Uterus (tissue), 3 donors: ENCODE measurements at regions not wholly inside any gene's neighbourhood (a gene's known extent, or its start where the extent isn't known, plus 50 kb on each side); places are given as distances from the start of the nearest gene placed in this dataset.
"Not testable (repeated sequence)": the region's sequence is repeated elsewhere in the genome, so short reads cannot be mapped to it uniquely, and the experiment has no call there.

Source experiments
- DNase-seq, 2 donors: peaks; one replicate each; pipeline ENCODE4 v3.0.0-alpha.2; 2019 to 2020
- H3K27ac ChIP-seq, 2 donors: fragments of 200-600 bp; sonication (generic); 1 replicate in 1 of 2; 2 replicates in 1 of 2; pipeline ENCODE4 v1.5.1; 2016 to 2018
- H3K27me3 ChIP-seq, 2 donors: fragments of 200-600 bp; sonication (generic); one replicate each; pipeline ENCODE4 v1.5.1; 2018 to 2019; ENCODE audit warnings: control low read depth in 1 of 2
- H3K36me3 ChIP-seq, 2 donors: fragments of 200-600 bp; sonication (generic); one replicate each; pipeline ENCODE4 v1.5.1; 2019; ENCODE audit warnings: control low read depth in 1 of 2
- H3K4me1 ChIP-seq, 2 donors: fragments of 200-600 bp; sonication (generic); one replicate each; pipeline ENCODE4 v1.5.1; 2018 to 2019; ENCODE audit warnings: control low read depth in 1 of 2
- H3K4me3 ChIP-seq, 2 donors: fragments of 200-600 bp; sonication (generic); 1 replicate in 1 of 2; 2 replicates in 1 of 2; pipeline ENCODE4 v1.5.1; 2018 to 2019; ENCODE audit warnings: mild to moderate bottlenecking in 1 of 2
- H3K9me3 ChIP-seq, 2 donors: fragments of 200-600 bp; sonication (generic); one replicate each; pipeline ENCODE4 v1.5.1; 2019; ENCODE audit warnings: control low read depth in 1 of 2
- CTCF ChIP-seq, 4 experiments: fragments of 200-600 bp in 2 of 4; fragments of 450-650 bp in 2 of 4; sonication (generic) in 2 of 4; IDR thresholded peaks; one replicate each; pipeline ENCODE4 v1.5.1; 2016 to 2019; ENCODE audit warnings: antibody characterized with exemption in 4 of 4, mild to moderate bottlenecking in 2 of 4, moderate library complexity in 1 of 4
- POLR2A ChIP-seq, 2 donors: fragments of 450-650 bp; IDR thresholded peaks; one replicate each; pipeline ENCODE4 v1.6.1; 2016; ENCODE audit warnings: antibody characterized with exemption in 2 of 2, mild to moderate bottlenecking in 1 of 2, moderate library complexity in 1 of 2
- intact Hi-C: fragments of 100-400 bp; cut with DNase I; formaldehyde crosslinking; loops from one replicate; pipeline ENCODE4 v1.15.1; 2023; ENCODE audit warnings: low total_unique reads
- donor health status: DM: yes; HTN: yes; CAD: no.

DNA sequence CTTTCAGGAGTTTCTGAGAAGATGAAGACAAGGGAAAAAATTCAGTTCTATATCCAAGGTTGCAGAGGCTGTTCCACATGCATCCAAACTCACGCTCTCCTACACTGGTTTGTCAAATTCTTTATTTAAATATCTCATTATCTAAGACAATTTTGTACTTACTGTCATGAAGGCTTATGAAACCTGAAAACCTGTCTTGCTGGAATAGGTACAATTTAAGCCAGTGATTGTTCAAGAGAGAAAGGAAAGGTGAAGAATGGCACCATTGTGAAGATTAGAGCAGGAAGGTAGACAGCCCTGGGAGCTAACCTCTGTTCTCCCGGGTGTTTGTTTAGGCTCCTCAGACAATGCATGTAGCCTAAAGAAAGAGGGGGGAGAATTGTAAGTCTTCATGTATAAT lies 315.1 kb upstream of the PRKD1 start:
- H3K9me3 ChIP-seq = no peaks in the 10 kb centered on the region
- no peak overlapping the region for H3K27ac ChIP-seq
- no peak for TF ChIP-seq POLR2A (IDR thresholded peaks at IDR 0.05)
- no peak for TF ChIP-seq CTCF (IDR thresholded peaks at IDR 0.05)
- H3K4me3 ChIP-seq = no peak overlapping the region
- H3K27me3 ChIP-seq = no peaks in the 10 kb centered on the region
- H3K4me1 ChIP-seq = no peaks in the 10 kb centered on the region
- no peaks in the 10 kb centered on the region for H3K36me3 ChIP-seq
- DNase-seq = no peak
- intact Hi-C loops = no loop called here

DNA sequence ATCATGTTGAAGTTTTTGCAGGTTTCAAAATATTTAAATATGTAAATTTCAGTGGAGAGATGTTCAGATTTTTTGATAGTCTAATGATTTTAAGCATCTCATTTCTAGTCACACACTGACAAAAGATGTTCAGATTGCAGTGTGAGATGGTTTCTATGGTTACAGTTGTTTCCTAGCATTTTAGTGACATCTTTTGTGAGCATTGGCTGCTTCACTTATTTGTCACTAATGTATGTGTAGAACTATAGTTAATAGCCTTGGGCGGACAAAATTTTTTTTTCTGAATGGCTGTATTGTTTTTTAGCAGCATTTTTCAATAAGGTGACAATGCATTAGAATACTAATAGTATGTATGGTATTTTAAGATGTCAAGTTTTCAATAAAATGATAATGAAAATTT lies 315.6 kb upstream of the PRKD1 start:
- Histone ChIP-seq H3K27me3 (no peaks in the 10 kb centered on the region), H3K27ac (no peak overlapping the region), H3K4me3 (no peak overlapping the region), H3K9me3 (no peaks in the 10 kb centered on the region), H3K36me3 (no peaks in the 10 kb centered on the region), H3K4me1 (no peaks in the 10 kb centered on the region)
- intact Hi-C loops = no loop called here
- TF ChIP-seq CTCF (IDR thresholded peaks at IDR 0.05) (no peak), POLR2A (IDR thresholded peaks at IDR 0.05) (no peak)
- DNase-seq = no peak

DNA sequence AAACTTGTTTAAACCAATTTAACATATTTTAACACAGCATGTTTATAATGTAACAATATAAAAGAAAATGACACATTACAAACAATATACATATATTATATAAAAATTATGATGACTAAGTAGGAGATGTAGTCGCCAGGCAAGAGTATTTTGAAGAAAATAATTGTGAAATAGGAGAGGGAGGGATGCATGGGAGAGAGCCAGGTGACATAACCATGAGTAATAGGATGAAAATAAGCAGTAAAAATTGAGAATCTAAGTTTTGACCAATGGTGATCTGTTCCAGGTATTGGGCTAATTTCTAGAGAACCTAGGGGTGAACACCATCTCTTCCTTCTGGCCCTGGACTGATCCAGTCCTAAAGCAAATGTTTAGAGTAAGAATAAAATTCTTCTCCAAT lies 315.2 kb upstream of the G2E3 start:
- Histone ChIP-seq H3K4me3 (no peak overlapping the region), H3K27ac (no peak overlapping the region), H3K27me3 (no peaks in the 10 kb centered on the region), H3K4me1 (no peaks in the 10 kb centered on the region), H3K9me3 (no peaks in the 10 kb centered on the region), H3K36me3 (no peaks in the 10 kb centered on the region)
- no peak for DNase-seq
- intact Hi-C loops = no loop called here
- TF ChIP-seq CTCF (IDR thresholded peaks at IDR 0.05) (no peak), POLR2A (IDR thresholded peaks at IDR 0.05) (no peak)

DNA sequence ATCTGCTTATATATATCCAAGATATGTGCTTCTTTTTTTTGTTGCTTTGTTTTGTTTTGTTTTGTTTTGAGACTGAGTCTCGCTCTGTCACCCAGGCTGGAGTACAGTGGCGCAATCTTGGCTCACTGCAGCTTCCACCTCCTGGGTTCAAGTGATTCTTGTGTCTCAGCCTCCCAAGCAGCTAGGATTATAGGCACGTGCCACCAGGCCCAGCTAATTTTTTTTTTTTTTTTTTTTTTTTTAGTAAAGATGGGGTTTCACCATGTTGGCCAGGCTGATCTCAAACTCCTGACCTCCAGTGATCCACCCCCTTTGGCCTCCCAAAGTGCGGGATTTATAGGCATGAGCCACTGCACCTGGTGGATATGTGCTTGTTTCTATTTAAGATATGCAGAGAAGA lies 314.6 kb upstream of the G2E3 start:
- H3K4me3 ChIP-seq, H3K27ac ChIP-seq, DNase-seq, H3K9me3 ChIP-seq, intact Hi-C loops, H3K36me3 ChIP-seq, H3K27me3 ChIP-seq, H3K4me1 ChIP-seq: not testable (repeated sequence)

DNA sequence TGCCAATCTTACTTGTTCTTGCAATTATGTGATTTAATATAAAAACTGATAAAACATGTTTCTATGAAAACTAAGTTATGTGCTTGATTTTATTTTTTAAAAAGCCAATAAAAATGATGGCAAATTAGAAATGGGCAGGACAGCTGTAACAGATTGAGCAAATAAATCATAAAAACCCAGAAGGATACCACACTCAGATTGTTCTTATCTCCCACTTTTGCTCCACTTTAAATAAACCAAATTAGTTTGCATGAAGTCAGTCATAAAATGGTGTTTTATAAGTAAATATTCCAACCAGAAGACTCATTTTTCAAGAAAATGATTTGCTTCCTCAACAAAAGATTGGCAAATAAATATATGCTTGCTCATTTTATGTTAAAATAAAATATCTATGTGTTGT lies 307.9 kb upstream of the G2E3 start:
- Histone ChIP-seq H3K4me3 (no peak overlapping the region), H3K36me3 (no peaks in the 10 kb centered on the region), H3K27ac (no peak overlapping the region), H3K9me3 (no peaks in the 10 kb centered on the region), H3K27me3 (no peaks in the 10 kb centered on the region), H3K4me1 (no peaks in the 10 kb centered on the region)
- TF ChIP-seq POLR2A (IDR thresholded peaks at IDR 0.05) = no peak
- TF ChIP-seq CTCF (IDR thresholded peaks at IDR 0.05) = no peak
- no peak for DNase-seq
- intact Hi-C loops = no loop called here

DNA sequence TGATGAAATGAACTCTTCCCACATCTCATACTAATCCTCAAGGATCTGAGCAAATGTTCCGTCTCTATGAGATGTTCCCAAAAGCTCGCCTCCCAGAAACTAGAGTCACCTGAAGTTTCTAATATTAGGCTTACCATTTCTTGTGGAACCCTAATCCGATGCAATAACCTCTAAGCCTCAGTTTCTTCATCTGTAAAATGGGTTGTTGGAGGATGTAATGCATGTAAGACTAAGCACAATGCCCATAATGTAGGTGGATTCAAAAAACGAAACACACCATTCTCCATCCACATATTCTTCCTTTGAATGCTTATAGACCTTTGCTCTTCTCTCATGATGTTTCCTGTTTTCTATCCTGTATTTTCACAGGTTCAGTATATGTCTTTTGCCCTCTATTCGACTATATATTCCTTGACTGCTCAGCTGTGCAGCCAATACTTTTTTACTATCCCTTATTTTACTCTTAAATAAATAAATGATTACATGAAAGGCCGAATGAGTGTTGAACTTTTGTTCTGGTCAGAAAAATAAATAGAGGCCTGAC lies 307.3 kb upstream of the G2E3 start:
- H3K27me3 ChIP-seq = no peaks in the 10 kb centered on the region
- no peaks in the 10 kb centered on the region for H3K9me3 ChIP-seq
- H3K27ac ChIP-seq = no peak overlapping the region
- intact Hi-C loops = no loop called here
- no peak for TF ChIP-seq POLR2A (IDR thresholded peaks at IDR 0.05)
- TF ChIP-seq CTCF (IDR thresholded peaks at IDR 0.05) = no peak
- no peaks in the 10 kb centered on the region for H3K4me1 ChIP-seq
- no peak for DNase-seq
- no peaks in the 10 kb centered on the region for H3K36me3 ChIP-seq
- H3K4me3 ChIP-seq = no peak overlapping the region
